B cell (primary cell): ENCODE measurements at regions not wholly inside any gene's neighbourhood (a gene's known extent, or its start where the extent isn't known, plus 50 kb on each side); places are given as distances from the start of the nearest gene placed in this dataset.

ENCODE experiments used
- ATAC-seq: fragments of 200-7000 bp; cut with Tn5 transposase; one replicate; pipeline ENCODE4 v1.10.0; 2021; ENCODE audit warnings: low read depth, mild to moderate bottlenecking, moderate number of reproducible peaks, moderate library complexity
- CTCF ChIA-PET: fragments of 350-600 bp; sonication (Branson Sonifier 250); formaldehyde crosslinking; loops from one replicate; lab custom pipeline; 2021; ENCODE audit warnings: antibody characterized with exemption, inconsistent platforms; lab: Charles Lee
- POLR2A ChIA-PET: fragments of 350-600 bp; sonication (Branson Sonifier 250); formaldehyde crosslinking; loops from one replicate; lab custom pipeline; 2021; ENCODE audit warnings: antibody characterized with exemption; lab: Charles Lee
- DNase-seq: peaks from one replicate; pipeline ENCODE4 v3.0.0; 2013
- H2AFZ ChIP-seq: 2 replicates; pipeline ENCODE4 v1.6.1; 2012; ENCODE audit warnings: mild to moderate bottlenecking, low read depth, low read length; ENCODE audit not compliant: insufficient read depth, poor library complexity, severe bottlenecking
- H3K27ac ChIP-seq, 2 donors: 1 replicate in 1 of 2; 2 replicates in 1 of 2; pipeline ENCODE4 v1.5.1; 2012 to 2013; ENCODE audit warnings: low read length in 2 of 2, mild to moderate bottlenecking in 2 of 2, moderate library complexity in 1 of 2
- H3K27me3 ChIP-seq, 4 experiments: fragments of 200-600 bp in 1 of 4; sonication (generic) in 1 of 4; replicated peaks in 1 of 4; 1 replicate in 2 of 4; 2 replicates in 2 of 4; pipeline versions ENCODE4 v1.6.1 to v1.7.0; 2013 to 2016; ENCODE audit warnings: low read length in 3 of 4, mild to moderate bottlenecking in 2 of 4, mixed read lengths in 1 of 4, moderate library complexity in 1 of 4; ENCODE audit not compliant: insufficient read depth in 4 of 4, control insufficient read depth in 3 of 4; ENCODE audit errors: control extremely low read depth in 1 of 4
- H3K36me3 ChIP-seq, 2 experiments: replicated peaks in 1 of 2; 1 replicate in 1 of 2; 2 replicates in 1 of 2; pipeline versions ENCODE4 v1.6.1 to v1.7.1; 2013; ENCODE audit warnings: low read length in 1 of 2; ENCODE audit not compliant: insufficient read depth in 2 of 2, control insufficient read depth in 1 of 2; ENCODE audit errors: control extremely low read depth in 1 of 2, extremely low read depth in 1 of 2
- H3K4me1 ChIP-seq, 2 donors: fragments of 200-600 bp in 1 of 2; sonication (generic) in 1 of 2; 1 replicate in 1 of 2; 2 replicates in 1 of 2; pipeline versions ENCODE4 v1.5.1 to v1.6.1; 2013 to 2017; ENCODE audit warnings: low read length in 2 of 2; ENCODE audit not compliant: control insufficient read depth in 2 of 2, insufficient read depth in 2 of 2
- H3K4me2 ChIP-seq: replicated peaks from 2 replicates; pipeline ENCODE3; 2012; ENCODE audit warnings: mild to moderate bottlenecking, low read depth, low read length; ENCODE audit not compliant: poor library complexity, severe bottlenecking
- H3K4me3 ChIP-seq, 5 experiments: fragments of 200-600 bp in 1 of 5; sonication (generic) in 1 of 5; 1 replicate in 3 of 5; 2 replicates in 2 of 5; pipeline versions ENCODE4 v1.5.1 to v1.7.0; 2011 to 2016; ENCODE audit warnings: low read length in 4 of 5, mild to moderate bottlenecking in 4 of 5, low read depth in 2 of 5, control low read depth in 1 of 5, moderate library complexity in 1 of 5; ENCODE audit not compliant: insufficient read depth in 1 of 5; ENCODE audit errors: control extremely low read depth in 1 of 5, extremely low read depth in 1 of 5
- H3K79me2 ChIP-seq: fragments of 200-600 bp; sonication (generic); one replicate; pipeline ENCODE4 v1.6.0; 2016; ENCODE audit warnings: low read length; ENCODE audit not compliant: control insufficient read depth, insufficient read depth
- H3K9ac ChIP-seq: fragments of 200-600 bp; sonication (generic); 2 replicates; pipeline ENCODE4 v1.6.1; 2017; ENCODE audit warnings: mild to moderate bottlenecking, low read length, moderate library complexity
- H3K9me3 ChIP-seq, 3 donors: one replicate each; pipeline versions ENCODE4 v1.6.1 to v1.7.1; 2013; ENCODE audit warnings: low read length in 2 of 3; ENCODE audit not compliant: control insufficient read depth in 2 of 3, insufficient read depth in 1 of 3; ENCODE audit errors: control extremely low read depth in 1 of 3
- H4K20me1 ChIP-seq: 2 replicates; pipeline ENCODE4 v1.6.0; 2012; ENCODE audit warnings: mild to moderate bottlenecking, low read length; ENCODE audit not compliant: insufficient read depth, control insufficient read depth, poor library complexity, severe bottlenecking
- H3K27ac Mint-ChIP-seq: one replicate; pipeline ENCODE4 v1.8.0; 2021; ENCODE audit warnings: mixed read lengths
- H3K27me3 Mint-ChIP-seq: one replicate; pipeline ENCODE4 v1.8.0; 2021; ENCODE audit warnings: mixed read lengths
- H3K4me1 Mint-ChIP-seq: one replicate; pipeline ENCODE4 v1.8.0; 2021; ENCODE audit warnings: mixed read lengths
- H3K4me3 Mint-ChIP-seq: one replicate; pipeline ENCODE4 v1.8.0; 2021; ENCODE audit warnings: mixed read lengths
- H3K9me3 Mint-ChIP-seq: one replicate; pipeline ENCODE4 v1.8.0; 2022; ENCODE audit warnings: mixed read lengths; ENCODE audit not compliant: insufficient read depth
- CTCF ChIP-seq: fragments of 200-600 bp; IDR thresholded peaks from one replicate; pipeline ENCODE4 v1.8.0; 2022; ENCODE audit warnings: antibody characterized with exemption, mild to moderate bottlenecking
- EZH2 ChIP-seq: IDR thresholded peaks from 2 replicates; pipeline ENCODE4 v1.6.1; 2012; ENCODE audit warnings: borderline replicate concordance, low read depth, mild to moderate bottlenecking, moderate library complexity, low read length; ENCODE audit not compliant: insufficient read depth, poor library complexity, severe bottlenecking
- WGBS: methylation state at CpG from one replicate; pipeline ENCODE4 v1.1.5; 2013; ENCODE audit warnings: missing lambda C conversion rate; ENCODE audit not compliant: insufficient coverage; 5-methylcytosine and 5-hydroxymethylcytosine counted together
- intact Hi-C: fragments of 100-400 bp; cut with micrococcal nuclease; formaldehyde crosslinking; loops from one replicate; pipeline ENCODE4 v1.10.0; 2022

GRCh38 chr6:120648713-120649112 lies 685.6 kb downstream of the TBC1D32 start:
- WGBS = no CpG with 5 or more reads among the region's 2 CpGs
- Histone ChIP-seq H4K20me1 (no peaks in the 10 kb centered on the region), H3K4me3 (no peak overlapping the region), H3K4me2 (no peak overlapping the region), H3K9me3 (no peaks in the 10 kb centered on the region), H2AFZ (no peak overlapping the region), H3K79me2 (no peaks in the 10 kb centered on the region), H3K27me3 (no peaks in the 10 kb centered on the region), H3K9ac (no peak overlapping the region), H3K36me3 (no peaks in the 10 kb centered on the region), H3K4me1 (no peaks in the 10 kb centered on the region), H3K27ac (no peak overlapping the region)
- H3K4me3 Mint-ChIP-seq = no peak overlapping the region
- intact Hi-C loops = no loop called here
- H3K9me3 Mint-ChIP-seq = peaks cover 2% of the 10 kb centered on the region
- H3K27ac Mint-ChIP-seq = no peak overlapping the region
- TF ChIP-seq EZH2 (no peak), CTCF (no peak)
- H3K27me3 Mint-ChIP-seq = no peaks in the 10 kb centered on the region
- ATAC-seq = no peak
- ChIA-PET CTCF (no interaction called here), POLR2A (no interaction called here)
- DNase-seq = no peak
- no peaks in the 10 kb centered on the region for H3K4me1 Mint-ChIP-seq

- TF ChIP-seq CTCF = no peak
- TF ChIP-seq EZH2 = no peak
- Mint-ChIP-seq H3K9me3 (peaks cover 2% of the 10 kb centered on the region), H3K27ac (no peak overlapping the region), H3K27me3 (no peaks in the 10 kb centered on the region), H3K4me3 (no peak overlapping the region), H3K4me1 (no peaks in the 10 kb centered on the region)
- POLR2A ChIA-PET = no interaction called here
- no peaks in the 10 kb centered on the region for H4K20me1 ChIP-seq
- no CpG with 5 or more reads among the region's 2 CpGs for WGBS
- no peak overlapping the region for H3K4me2 ChIP-seq
- no peak for ATAC-seq
- no peak for DNase-seq
- no peaks in the 10 kb centered on the region for H3K27me3 ChIP-seq
- H3K9ac ChIP-seq = no peak overlapping the region
- no peaks in the 10 kb centered on the region for H3K9me3 ChIP-seq
- H2AFZ ChIP-seq = no peak overlapping the region
- no peak overlapping the region for H3K4me3 ChIP-seq
- no peaks in the 10 kb centered on the region for H3K79me2 ChIP-seq
- CTCF ChIA-PET = no interaction called here
- no peak overlapping the region for H3K27ac ChIP-seq
- H3K4me1 ChIP-seq = no peaks in the 10 kb centered on the region
- intact Hi-C loops = no loop called here
- H3K36me3 ChIP-seq = no peaks in the 10 kb centered on the region
Measured at GRCh38 chr6:120646101-120646500, 688.2 kb downstream of the TBC1D32 start.
